Daoy (cell line): ENCODE measurements at regions not wholly inside any gene's neighbourhood (a gene's known extent, or its start where the extent isn't known, plus 50 kb on each side); places are given as distances from the start of the nearest gene placed in this dataset.
"Not testable (repeated sequence)": the region's sequence is repeated elsewhere in the genome, so short reads cannot be mapped to it uniquely, and the experiment has no call there.

Source experiments
- DNase-seq: peaks from one replicate; pipeline ENCODE4 v3.0.0-alpha.2; 2015; ENCODE audit warnings: low read depth

DNA sequence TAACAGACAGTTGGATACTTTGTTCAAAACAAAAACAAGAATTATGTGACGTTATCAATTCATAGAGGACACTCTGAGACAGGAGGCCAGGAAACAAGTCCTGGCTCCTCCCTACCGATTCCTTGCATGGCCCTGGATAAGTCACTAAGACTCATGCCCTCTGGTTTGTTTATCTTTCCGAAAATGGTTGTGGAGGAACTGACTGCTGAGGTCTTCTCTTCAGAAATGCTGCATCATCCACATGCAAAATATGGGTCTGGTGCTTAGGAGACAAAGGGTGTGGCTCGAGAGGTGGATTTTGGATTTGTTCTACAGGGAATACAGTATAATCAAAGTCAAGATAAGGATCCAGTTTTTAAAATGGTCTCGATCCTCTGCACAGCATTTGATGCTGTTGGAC, 130.9 kb downstream of the RELL1 start:
- peak; percentile 54 for DNase-seq

DNA sequence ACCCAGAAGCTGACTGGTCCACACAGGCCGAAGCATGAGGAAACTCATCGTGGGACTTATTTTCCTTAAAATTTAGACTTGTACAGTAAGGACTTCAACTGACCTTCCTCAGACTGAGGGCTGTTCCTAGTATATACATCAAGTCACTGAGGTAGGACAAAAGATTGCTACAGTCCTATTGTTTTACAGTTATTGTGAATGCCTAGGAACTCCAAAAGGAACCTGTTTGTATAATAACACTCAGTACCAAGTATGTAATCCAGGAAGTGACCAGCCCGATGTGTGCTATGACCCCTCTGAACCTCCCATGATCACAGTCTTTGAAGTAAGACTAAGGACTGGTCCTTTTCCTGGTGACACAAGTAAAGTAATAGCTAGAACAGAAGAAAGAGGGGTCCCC, 136.3 kb downstream of the RELL1 start:
- not testable (repeated sequence) for DNase-seq

DNA sequence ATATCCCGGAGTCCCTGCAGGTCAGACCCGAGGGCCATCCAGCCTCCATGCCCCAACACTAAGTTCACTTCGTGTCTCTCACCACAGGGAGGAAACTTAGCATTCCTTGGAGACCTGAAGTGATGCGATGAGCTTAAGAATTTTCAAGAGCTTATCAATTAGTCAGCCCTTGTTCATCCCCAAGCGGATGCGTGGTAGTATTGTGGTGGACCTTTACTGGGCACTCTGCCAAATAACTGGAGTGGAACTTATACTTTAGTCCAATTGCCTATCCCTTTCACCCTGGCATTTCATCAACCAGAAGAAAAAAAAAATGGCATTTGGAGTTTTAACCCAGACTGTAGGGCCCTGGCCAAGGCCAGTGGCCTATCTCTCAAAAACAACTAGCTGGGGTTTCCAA, 137.1 kb downstream of the RELL1 start:
- DNase-seq: peak; percentile 88

DNA sequence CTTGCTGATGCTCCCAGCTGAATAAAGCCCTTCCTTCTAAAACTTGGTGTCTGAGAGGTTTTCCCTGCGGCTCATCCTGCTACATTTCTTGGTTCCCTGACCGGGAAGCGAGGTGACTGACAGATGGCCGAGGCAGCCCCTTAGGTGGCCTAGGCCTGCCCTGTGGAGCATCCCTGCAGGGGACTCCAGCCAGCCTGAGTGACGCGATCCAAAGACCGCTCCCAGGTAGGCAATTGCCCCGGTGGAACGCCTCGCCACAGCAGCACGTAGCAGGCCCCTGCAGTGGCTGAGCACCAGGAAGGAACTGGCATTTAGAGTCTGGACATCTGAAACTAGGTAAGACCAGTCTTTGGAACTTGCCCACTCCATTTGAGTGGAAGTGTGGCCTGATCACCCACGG, 139.6 kb downstream of the RELL1 start:
- no peak for DNase-seq

DNA sequence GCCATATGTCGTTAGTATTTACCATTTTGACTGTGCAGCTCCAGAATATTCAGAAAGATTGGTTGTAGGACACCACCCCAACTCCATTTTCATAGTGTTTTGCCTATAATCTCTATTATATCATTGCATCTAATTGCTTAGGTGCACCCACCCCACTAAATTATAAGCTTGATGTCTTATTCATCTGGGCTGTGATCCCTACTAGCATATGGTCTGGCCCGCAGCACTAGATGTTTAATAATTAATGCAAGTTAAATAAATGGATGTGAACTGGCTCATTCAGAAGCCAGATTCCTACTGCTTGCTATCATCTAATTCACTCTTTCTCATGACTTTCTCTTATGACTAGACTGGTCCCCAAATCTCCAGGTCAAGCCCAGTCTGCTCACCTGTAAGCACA, 143.5 kb downstream of the RELL1 start:
- DNase-seq: no peak

DNA sequence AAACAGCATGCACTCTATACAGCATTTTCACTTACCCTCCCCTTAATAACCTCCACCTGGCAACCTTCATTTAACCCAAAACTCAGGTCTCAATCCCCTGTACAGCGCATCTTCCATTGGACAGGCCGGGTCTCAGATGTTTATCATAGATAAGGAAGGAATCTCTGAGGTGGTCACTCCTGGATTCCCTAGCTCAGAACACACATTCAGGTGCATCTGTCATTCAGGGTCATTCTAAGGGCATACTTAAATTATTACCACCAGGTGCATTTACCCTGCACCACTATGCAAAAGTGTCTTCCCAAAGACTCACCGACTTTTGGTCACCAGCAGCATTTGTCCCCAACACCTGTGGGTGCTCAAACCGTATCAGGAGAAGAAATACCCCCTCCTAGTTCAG, 144.2 kb downstream of the RELL1 start:
- no peak for DNase-seq

DNA sequence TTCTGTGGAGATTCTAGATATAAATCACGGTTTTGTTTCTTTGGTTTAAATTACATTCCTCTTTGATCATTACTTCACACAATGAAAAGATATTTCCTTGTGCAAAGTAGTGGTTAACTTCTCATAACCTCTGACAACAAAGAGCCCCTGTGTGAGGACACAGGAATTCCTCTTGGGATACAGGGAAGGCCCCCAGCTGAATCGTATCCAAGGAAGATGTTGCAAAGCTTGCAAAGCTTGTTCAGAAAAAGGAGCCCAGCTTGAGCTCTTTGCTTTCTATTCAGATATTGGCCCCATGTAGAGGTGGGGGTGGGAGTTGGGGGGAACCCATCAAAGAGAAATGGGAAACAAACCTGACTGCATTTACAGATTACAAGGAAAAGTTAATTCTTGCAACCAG, 145.7 kb downstream of the RELL1 start:
- DNase-seq: no peak

DNA sequence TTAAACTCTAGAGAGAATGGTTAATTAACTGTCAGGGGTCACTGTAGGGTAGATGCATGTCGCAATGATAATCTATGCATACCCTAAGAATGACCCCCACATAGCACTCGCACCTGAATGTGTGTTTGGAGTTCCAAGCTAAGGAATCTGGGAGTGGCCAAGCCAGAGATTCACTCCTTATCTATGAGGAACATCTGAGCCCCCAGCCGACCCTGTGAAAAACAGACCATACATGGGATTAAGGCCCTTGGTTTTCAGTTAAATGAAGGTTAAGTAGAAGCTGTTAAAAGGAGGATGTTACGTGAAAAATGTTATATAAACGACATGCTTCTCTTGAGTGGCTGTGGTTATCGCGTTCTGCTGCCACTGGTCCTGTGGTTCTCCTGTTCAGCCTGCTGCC, 147.2 kb downstream of the RELL1 start:
- DNase-seq: no peak

DNA sequence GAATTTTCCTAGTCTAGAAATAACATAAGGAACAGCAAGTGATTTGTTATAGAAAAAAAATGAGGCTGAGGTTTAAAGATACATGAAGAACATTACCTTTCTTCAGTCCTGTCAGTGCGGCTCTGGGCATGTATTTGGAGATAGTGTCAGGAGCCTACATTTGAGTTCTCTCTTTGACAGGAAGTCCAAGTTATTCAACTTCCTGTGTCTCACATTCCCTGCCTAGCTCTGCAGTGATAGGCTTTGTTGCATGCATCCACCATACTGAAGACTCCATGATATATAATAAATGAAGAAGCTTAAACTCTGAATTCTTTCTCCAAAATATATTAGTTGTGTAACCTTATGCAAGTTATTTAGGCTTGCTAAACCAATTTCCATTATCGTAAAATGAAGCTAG, 148.7 kb downstream of the RELL1 start:
- no peak for DNase-seq

- no peak for DNase-seq
Observed at GRCh38 chr4:37535872-37536271, 150.3 kb downstream of the RELL1 start.

- no peak for DNase-seq
Observed at GRCh38 chr4:37533286-37534033, 152.7 kb downstream of the RELL1 start.

- DNase-seq: peak; percentile 69
Observed at GRCh38 chr4:37531151-37531550, 155.0 kb downstream of the RELL1 start.

GRCh38 chr4:37530451-37530850, 155.7 kb downstream of the RELL1 start:
- DNase-seq: no peak

GRCh38 chr4:37528166-37528885, 157.8 kb downstream of the RELL1 start:
- DNase-seq: peak; percentile 51

DNA sequence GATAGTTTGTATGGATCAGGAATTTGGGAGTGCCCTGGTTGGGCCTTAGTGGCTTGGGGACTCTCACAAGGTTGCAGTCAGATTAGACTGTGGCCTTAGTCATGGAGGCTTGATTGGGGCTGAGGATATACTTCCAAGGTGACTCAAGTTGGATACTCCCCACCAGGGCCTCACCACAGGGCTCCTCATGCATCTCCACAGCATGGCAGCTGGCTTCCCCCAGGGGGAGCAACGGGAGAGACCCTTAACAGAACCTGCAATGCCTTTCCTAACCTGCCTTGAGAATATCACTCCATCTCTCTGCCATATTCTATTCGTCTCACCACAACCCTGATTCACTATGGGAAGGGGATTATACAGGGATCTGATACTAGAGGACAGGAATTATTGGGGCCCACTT, 161.9 kb downstream of the RELL1 start:
- peak; percentile 61 for DNase-seq

DNA sequence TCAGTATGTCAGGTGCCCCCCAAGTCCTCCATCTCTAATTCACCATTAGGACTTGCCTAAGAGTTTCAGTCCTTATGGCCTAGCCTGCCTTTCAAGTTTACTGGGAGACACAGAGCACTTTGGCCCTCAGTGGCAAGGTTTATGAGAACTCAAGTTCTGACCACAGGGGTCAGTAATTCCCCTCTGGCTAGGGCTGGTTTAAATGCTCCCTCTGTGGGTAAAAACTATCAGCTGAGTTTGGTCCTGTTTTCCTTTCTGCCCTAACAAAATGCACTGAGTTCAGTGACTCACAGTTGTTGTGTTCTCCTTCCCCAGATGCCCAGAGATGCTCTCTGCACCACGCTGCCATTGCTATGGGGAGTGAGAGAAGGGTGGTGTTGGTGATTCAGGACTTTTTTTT, 163.2 kb downstream of the RELL1 start:
- DNase-seq: peak; percentile 18

DNA sequence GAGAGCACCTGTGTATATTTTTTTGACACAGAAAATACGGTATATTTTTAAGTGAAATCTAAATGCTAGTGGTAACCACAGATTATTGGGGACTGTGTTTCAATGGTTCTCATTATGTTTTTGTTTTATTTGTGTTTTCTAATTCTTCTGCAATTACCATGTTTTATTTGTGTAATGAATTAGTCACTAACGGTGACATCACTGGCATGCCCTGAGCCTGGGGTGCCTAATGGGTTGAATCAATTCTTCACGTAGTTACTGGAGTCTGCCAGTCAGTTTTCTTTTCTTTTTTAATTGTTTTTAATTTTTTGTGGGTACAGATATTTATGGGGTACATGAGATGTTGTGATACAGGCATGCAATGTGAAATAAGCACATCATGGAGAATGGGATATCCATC, 168.8 kb downstream of the RELL1 start:
- DNase-seq: peak; percentile 16

DNA sequence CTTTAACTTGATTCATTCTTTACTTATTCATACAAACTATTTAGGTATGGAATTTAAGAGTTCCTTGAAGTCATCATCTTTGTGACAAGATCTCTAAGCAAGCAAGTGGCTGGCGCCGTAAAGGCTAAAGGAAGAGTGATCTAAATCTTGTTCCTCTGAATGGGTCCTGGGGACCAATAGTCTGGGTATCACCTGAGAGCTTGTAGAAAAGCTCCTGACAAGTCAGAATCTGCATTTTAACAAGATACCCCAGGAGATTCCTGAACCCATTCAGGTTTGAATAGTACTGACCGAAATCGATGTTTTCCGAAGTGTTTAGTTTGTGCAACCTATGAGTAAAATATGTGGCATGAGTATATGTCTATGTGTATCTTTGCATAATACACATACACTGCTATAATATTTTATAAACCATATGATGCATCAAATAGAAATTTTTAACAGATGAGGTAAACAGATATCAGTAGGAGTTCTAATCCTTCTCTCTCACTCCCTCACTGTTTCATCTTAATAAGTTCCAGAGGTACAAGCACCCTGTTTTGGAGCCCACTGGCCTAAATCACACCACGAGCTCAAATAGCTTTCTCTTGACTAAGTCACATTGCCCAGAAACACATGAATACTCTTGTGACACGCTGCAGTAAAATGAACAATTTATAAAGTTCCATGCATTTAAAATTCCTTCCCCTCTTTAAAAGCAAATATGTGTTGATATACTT, 170.0 kb downstream of the RELL1 start:
- no peak for DNase-seq

DNA sequence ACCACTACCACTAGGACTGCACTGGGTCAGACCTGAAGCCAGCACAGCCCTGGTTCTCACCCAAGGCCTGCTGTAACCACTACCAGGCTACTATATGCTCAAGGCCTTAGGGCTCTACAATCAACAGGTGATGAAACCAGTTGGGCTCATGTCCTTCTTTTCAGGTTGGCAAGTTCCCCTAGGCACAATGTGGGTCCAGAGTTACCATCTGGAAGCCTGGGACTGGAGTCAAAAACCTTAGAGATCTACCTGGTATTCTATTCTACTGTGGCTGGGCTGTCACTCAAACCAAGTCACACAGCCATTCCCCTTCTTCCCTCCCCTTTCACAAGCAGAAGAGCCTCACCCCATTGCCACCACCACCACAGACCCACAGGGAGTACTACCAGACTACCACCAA, 175.6 kb downstream of the RELL1 start:
- no peak for DNase-seq

- DNase-seq: no peak
Observed at GRCh38 chr4:37503261-37503660, 182.9 kb downstream of the RELL1 start.

- DNase-seq: no peak
Observed at GRCh38 chr4:37502070-37502469, 184.1 kb downstream of the RELL1 start.
